ENCODE measurements at regions not wholly inside any gene's neighbourhood (a gene's known extent, or its start where the extent isn't known, plus 50 kb on each side); places are given as distances from the start of the nearest gene placed in this dataset.

- no peak for DNase-seq
These were observed 287.9 kb upstream of the NBEA start for GRCh38 chr13:34654203-34654602.

GRCh38 chr13:34654647-34655046 is 287.4 kb upstream of the NBEA start:
- DNase-seq: no peak

DNA sequence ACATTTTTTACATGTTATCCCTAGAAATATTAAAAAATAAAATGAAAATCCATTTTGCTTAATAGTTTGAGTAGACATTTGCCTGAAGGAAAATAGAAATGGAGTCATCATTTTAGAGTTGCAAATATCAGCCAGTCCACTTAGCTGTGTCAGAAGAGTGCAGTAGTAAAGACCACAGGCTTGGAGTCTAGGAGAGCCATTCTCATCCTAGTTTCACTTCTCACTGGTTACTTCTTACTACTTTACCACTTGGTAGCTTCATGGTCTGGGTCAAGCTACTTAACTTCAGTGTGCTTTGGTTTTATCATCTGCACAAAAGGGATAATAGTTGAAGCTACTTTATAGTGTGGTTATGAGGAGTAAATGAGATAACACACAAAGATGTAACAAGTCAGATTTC is 286.5 kb upstream of the NBEA start:
- DNase-seq: no peak

DNA sequence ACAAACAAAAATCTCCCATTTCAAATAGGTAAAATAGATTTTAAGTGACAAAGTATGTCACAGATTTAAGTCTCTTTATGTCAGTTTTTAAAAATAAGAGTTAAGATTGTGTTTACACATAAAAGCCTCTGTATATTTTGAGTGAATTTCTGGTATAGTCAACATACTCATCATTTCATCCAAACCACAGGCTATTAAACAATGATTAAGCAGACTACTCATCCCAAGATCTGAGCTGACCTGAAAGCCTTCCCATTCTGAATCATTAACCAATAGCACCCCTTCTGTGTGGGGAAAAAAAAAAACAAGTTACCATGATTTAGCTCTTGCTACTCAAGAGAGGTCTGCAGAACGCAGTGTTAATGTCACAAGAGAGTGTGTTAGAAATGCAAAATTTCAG is 284.4 kb upstream of the NBEA start:
- DNase-seq: no peak

DNA sequence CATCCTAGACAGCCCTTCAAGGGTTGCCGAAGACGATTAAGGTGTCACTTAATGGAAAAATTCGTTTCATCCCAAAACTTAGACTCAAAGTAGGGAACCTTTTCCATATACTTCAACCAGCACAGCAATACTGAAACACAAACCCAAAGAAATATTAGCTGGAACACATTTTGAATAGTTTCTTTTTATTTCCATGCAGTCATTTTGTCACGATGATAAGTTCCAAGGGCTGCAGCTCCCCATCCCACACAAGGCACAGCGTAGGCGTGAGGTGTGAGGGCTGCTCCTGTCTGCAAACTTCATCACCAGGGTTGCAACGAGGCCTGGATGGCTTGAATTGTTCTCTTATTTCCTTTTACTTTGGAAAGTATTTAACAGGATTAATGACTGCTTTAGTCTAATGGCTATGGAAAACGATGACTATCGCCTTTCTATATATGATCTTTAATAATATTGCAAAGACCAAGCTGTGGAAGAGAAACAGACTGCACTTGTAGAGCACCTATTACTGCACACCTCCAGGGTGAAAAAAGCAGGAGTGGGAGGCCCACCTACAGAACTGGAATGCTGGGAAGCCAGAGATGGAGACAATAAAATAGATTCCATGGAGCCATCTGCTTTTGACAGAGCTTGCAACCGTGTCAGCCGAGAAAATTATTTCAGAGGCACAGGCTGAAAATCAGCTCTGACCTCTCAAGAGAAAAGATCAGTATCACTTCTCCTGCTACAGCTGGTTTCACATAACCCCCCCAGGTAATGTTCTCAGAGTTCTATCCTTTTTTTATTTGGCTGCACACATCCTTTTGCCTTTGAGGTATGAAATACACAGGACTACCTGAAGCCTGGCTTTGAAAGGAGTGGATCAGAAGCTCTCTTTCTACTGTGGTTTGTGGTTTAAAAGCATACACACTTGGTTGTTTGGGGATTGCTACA is 274.5 kb upstream of the NBEA start:
- no peak for DNase-seq

GRCh38 chr13:34671137-34671536 is 270.9 kb upstream of the NBEA start:
- DNase-seq: no peak

DNA sequence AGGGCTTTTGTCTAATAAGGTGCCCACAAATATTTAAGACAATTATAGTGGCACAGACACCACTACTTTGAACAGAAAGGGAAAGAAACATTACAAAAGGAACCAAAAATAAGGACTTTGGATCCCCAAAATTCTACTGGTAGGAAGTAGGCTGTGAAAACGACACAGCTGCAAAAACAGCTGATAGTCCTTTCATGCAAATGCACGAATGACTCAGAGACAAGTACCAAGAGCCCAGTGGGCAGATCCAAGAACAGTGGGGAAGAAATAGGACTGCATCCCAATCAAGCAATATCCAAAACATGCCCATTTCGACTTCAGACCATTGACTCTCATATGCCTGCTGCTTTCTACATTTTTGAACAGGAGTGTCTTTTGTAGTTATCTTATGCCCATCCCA is 269.4 kb upstream of the NBEA start:
- no peak for DNase-seq

DNA sequence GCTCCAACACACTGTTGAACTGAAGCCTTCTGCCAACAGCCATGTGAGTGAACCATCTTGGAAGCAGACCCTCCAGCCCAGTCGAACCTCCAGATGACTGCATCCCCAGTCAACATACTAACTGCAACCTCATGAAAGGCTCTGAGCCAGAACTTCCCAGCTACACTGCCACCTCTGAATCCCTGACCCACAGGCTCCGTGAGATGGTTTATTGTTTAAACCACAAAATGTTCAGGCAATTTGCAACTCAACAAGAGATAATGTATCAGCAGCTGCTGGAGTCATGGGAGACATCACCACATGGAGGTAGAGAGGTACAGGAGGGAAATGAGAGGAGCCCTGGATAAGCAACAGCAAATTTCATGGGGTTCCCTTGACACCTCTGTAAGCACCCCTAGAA is 266.4 kb upstream of the NBEA start:
- no peak for DNase-seq

DNA sequence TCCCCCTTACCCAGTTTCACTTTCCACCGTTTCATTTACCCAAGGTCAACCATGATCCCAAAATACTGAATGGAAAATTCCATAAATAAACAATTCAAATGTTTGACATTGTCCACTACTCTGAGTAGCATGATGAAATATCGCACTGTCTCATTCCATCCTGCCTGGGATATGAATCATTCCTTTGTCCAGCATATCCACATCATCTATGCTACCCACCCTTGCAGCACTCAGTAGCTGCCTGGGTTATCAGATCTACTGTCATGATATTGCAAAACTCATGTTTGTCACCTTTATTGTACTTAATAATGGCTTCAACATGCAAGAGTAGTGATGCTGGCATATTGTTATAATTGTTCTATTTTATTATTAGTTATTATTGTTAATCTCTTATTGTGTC is 263.9 kb upstream of the NBEA start:
- DNase-seq: no peak

DNA sequence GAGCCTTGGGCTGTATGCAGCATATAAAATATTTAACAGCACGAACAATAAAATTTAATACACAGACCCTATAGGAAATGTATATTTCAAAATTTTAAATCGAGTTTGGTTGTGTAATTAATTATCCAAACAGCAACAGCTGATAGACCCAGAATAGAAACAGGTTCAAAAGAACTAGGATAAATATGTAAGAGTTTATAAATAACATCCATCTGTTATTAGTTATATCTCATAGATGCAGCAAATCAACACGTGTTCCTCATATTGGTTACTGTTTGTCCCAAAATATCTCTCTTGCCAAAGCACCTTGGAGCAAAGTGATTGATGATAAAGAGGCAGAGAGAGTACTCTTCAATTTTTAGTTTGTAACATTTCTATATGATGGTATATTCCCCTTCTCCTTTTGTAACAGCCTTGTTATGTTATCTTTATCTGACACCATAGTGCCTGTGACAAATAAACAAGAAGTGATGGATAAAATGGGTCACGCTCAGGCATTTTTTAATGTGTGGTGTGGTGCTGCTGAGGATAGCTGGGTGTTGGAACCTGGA is 260.6 kb upstream of the NBEA start:
- DNase-seq: no peak

GRCh38 chr13:34695063-34695462 is 247.0 kb upstream of the NBEA start:
- no peak for DNase-seq

DNA sequence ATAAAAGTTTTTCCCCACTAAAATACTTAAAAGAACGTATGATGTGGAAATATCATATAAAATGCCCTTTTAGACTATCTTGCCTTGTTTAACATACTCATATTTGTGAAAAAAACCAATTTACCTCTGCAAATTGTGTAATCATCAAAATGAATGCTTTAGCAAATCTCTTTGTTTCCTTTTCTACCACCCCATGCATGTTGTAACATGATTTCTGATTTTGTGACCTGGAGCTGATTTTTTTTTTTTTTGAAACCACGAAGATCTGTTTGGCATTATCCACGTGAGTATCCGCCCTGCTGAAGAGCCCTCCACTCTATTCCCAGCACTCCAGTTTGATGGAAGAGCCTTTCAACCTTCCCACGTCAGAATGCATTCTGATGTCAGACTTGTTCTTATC is 245.8 kb upstream of the NBEA start:
- no peak for DNase-seq

GRCh38 chr13:34696741-34697140 is 245.3 kb upstream of the NBEA start:
- DNase-seq: no peak

GRCh38 chr13:34698945-34699344 is 243.1 kb upstream of the NBEA start:
- DNase-seq: no peak

DNA sequence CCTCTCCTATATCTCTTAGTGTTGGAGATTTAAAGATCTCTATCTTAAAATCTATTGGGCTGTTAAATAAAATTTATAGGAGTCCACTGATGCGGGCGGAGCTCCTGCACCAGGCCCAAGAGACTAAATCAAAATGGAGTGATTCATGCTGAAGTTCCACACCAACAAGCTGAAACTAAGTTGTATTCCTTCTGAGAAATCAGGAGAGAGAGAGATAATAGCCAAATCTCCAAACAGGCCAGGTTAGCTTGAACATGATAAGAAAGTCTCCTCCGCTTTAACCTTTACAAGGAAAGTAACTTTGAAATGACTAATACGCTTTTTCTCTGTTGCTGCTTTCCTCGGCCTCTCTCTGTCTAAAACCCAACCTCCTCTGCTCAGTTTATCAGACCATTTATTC is 241.9 kb upstream of the NBEA start:
- no peak for DNase-seq

- no peak for DNase-seq
These were observed 240.2 kb upstream of the NBEA start for GRCh38 chr13:34701919-34702318.

DNA sequence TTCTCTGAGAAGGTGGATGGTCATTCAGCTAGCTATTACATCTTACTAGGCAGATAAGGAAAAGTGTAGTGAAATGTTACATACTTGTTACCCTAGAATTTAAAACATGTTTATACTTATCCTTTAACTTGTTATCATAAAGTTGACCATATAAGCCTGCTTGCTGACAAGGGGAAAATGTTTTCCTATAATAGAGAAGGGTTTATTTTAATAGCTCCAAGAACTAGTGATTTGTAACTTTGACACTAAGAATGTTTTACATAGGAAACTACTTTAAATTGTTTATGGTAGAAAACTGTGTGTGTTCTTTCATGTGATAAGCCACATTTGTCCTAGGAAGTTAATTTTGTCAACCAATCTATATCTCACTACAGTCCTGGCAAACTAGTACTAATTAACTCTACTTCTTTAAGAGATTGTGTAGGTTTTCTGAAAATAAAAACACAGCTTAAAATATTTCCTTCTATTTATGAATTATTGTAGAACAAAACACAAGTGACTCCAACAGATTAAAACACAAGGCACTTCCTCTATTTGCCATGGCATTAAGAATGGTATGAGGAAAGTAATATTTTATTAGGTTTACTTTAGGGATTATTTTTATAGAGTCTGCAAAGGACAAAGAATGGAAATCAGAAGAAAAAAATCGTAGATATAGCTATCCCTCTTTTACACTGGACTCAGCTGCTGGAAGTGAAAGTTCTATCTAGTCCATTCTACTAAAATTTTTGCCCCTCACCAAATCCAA is 233.3 kb upstream of the NBEA start:
- DNase-seq: no peak

DNA sequence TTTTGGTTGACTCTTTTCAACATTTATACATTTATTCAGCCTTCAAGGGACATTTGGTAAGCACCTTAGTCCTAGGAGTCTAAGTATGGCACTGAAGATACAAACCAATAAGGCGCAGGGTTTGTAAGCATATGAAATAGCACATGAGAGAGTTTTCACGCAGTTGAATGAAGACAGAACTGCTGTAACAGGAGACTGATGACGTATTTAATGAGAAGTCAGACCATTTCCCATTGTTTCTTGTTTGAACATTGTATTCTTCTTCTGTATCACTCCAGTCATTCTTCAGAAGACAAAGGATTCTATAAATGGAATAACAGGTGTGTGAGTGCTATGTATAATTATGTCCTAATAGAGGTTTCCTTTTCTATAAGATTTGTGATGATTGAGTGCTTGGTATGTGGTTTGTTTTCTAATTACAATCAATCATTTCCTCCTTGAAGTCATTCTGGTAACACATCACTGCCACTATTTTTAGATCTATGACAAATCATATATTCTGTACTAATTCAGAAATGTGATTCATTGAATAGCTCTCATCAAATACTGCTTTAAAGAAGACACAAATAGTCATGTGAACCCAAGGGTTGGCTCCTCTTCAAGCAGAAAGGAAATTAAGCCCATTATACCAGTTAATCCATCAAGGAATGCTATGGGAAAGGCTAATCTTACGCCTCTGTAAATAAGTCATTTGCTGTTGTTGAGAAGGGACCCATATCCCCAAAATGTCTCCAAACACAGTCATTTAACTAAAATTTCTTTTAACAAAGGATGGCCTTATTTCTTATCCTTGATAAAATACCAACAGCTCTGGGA is 222.8 kb upstream of the NBEA start:
- DNase-seq: no peak

- no peak for DNase-seq
These were observed 221.5 kb upstream of the NBEA start for GRCh38 chr13:34720618-34721017.

DNA sequence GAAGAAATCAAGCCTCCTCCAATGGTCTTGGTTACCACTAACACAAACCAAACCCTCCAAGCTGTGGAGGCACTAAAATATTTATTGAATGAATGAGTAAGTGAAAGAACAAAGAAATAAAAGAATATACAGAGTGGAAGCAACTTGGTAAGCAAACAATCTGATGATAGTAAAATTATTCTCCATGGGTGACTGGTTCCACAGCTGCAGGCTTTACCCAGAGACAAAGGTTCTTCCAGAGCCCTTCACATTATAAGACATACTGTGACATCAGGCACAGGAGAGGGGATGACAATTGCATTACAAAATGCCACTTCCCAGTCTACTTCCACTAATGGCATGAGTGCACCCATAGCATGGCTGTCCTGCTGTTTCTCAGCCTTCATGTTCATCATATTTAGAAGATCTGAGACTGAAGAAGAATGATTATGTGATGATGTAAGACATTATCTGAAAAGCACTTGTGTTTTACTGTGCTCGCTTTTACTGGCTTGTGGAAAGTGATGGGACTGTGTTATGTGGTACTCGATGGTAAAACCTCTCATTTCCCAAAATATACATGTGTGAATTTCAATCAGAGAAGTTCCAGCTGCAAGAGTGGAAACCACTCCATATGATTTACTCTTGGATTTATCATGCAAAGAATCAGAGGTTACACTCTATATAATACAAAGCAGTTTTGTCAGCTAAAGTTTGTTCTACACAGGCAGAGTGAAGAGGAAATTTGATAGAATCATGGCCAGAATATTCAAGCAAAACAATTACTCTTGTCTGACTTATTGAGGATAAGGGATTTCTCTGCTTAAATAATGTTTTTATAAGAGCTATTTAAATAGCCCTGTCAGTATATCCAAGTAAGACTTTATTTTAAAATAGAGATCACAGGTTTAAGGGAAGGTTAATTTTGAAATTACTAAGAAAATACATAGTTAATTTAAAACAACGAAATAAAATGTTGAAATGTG is 220.2 kb upstream of the NBEA start:
- DNase-seq: no peak

GRCh38 chr13:34722922-34723321 is 219.1 kb upstream of the NBEA start:
- DNase-seq: no peak

- no peak for DNase-seq
These were observed 211.1 kb upstream of the NBEA start for GRCh38 chr13:34730961-34731360.
